ENCODE measurements at regions not wholly inside any gene's neighbourhood (a gene's known extent, or its start where the extent isn't known, plus 50 kb on each side); places are given as distances from the start of the nearest gene placed in this dataset.

- H3K27me3 ChIP-seq: no peaks in the 10 kb centered on the region
- DNase-seq (ENCODE audit: low spot score): no peak
- H4K20me1 ChIP-seq (ENCODE audit: insufficient read depth, poor library complexity, severe bottlenecking): no peaks in the 10 kb centered on the region
- no peaks in the 10 kb centered on the region for H3K4me1 ChIP-seq (ENCODE audit: insufficient read depth)
- no peaks in the 10 kb centered on the region for H3K9me2 ChIP-seq (replicated peaks; ENCODE audit: insufficient read depth)
- TF ChIP-seq EZH2 (IDR thresholded peaks at IDR 0.05; ENCODE audit: borderline replicate concordance) (no peak), CTCF (IDR thresholded peaks at IDR 0.05; ENCODE audit: poor library complexity) (no peak), EZH2phosphoT487 (IDR thresholded peaks at IDR 0.05; ENCODE audit: low read depth, severe bottlenecking, unreplicated experiment) (no peak)
- no peaks in the 10 kb centered on the region for H3K36me3 ChIP-seq (replicated peaks; ENCODE audit: insufficient read depth, low read depth)
- H3K4me2 ChIP-seq: no peak overlapping the region
- H2AFZ ChIP-seq: no peak overlapping the region
- no peaks in the 10 kb centered on the region for H3K9me3 ChIP-seq (ENCODE audit: low read depth)
- no peaks in the 10 kb centered on the region for H3K79me2 ChIP-seq
- WGBS (ENCODE audit: low lambda C conversion rate, missing lambda C conversion rate): 72% methylated on average over 3 of the region's 3 CpGs
- H3K4me3 ChIP-seq: no peak overlapping the region
- H3K27ac ChIP-seq: no peak overlapping the region
Observed at GRCh38 chr21:28538987-28539622, 453.6 kb downstream of the LTN1 start.

- no peak overlapping the region for H3K4me2 ChIP-seq
Observed at GRCh38 chr21:28537371-28538079, 455.2 kb downstream of the LTN1 start.

GRCh38 chr21:28532446-28532845 is 460.2 kb downstream of the LTN1 start:
- no peaks in the 10 kb centered on the region for H4K20me1 ChIP-seq (ENCODE audit: insufficient read depth, poor library complexity, severe bottlenecking)
- H3K27me3 ChIP-seq: no peaks in the 10 kb centered on the region
- no peaks in the 10 kb centered on the region for H3K9me3 ChIP-seq (ENCODE audit: low read depth)
- TF ChIP-seq EZH2phosphoT487 (IDR thresholded peaks at IDR 0.05; ENCODE audit: low read depth, severe bottlenecking, unreplicated experiment): no peak
- no peak for TF ChIP-seq EZH2 (IDR thresholded peaks at IDR 0.05; ENCODE audit: borderline replicate concordance)
- no peak for TF ChIP-seq CTCF (IDR thresholded peaks at IDR 0.05; ENCODE audit: poor library complexity)
- H3K4me2 ChIP-seq: no peak overlapping the region
- no peak overlapping the region for H3K27ac ChIP-seq
- H2AFZ ChIP-seq: no peak overlapping the region
- DNase-seq (ENCODE audit: low spot score): no peak
- no peaks in the 10 kb centered on the region for H3K79me2 ChIP-seq
- no peaks in the 10 kb centered on the region for H3K4me1 ChIP-seq (ENCODE audit: insufficient read depth)
- H3K4me3 ChIP-seq: no peak overlapping the region
- H3K9me2 ChIP-seq (replicated peaks; ENCODE audit: insufficient read depth): no peaks in the 10 kb centered on the region
- H3K36me3 ChIP-seq (replicated peaks; ENCODE audit: insufficient read depth, low read depth): no peaks in the 10 kb centered on the region

More at GRCh38 chr21:28537371-28538079, 455.2 kb downstream of the LTN1 start:
- 86% methylated on average over 4 of the region's 4 CpGs for WGBS (ENCODE audit: low lambda C conversion rate, missing lambda C conversion rate)
- Histone ChIP-seq H4K20me1 (ENCODE audit: insufficient read depth, poor library complexity, severe bottlenecking) (no peaks in the 10 kb centered on the region), H3K9me2 (replicated peaks; ENCODE audit: insufficient read depth) (no peaks in the 10 kb centered on the region), H3K79me2 (no peaks in the 10 kb centered on the region), H3K4me1 (ENCODE audit: insufficient read depth) (no peaks in the 10 kb centered on the region), H3K27ac (no peak overlapping the region), H2AFZ (no peak overlapping the region), H3K9me3 (ENCODE audit: low read depth) (no peaks in the 10 kb centered on the region), H3K27me3 (no peaks in the 10 kb centered on the region), H3K4me3 (no peak overlapping the region), H3K36me3 (replicated peaks; ENCODE audit: insufficient read depth, low read depth) (no peaks in the 10 kb centered on the region)
- no peak for DNase-seq (ENCODE audit: low spot score)
- no peak for TF ChIP-seq CTCF (IDR thresholded peaks at IDR 0.05; ENCODE audit: poor library complexity)
- TF ChIP-seq EZH2 (IDR thresholded peaks at IDR 0.05; ENCODE audit: borderline replicate concordance): no peak
- no peak for TF ChIP-seq EZH2phosphoT487 (IDR thresholded peaks at IDR 0.05; ENCODE audit: low read depth, severe bottlenecking, unreplicated experiment)
